PC-3 (cell line): ENCODE measurements at regions not wholly inside any gene's neighbourhood (a gene's known extent, or its start where the extent isn't known, plus 50 kb on each side); places are given as distances from the start of the nearest gene placed in this dataset.

Experiments used
- ATAC-seq: fragments of 200-7000 bp; cut with Tn5 transposase; 2 replicates; pipeline ENCODE4 v1.9.1; 2020; ENCODE audit warnings: mild to moderate bottlenecking, moderate library complexity
- BruUV-seq: library from RNA; stranded (reverse); fragments of 400-500 nt; replicated peaks from 2 replicates; lab custom pipeline; 2021; lab: Mats Ljungman, UMichigan
- CTCF ChIA-PET: fragments of 300-600 bp; sonication (Branson Sonifier 250); formaldehyde crosslinking; loops from one replicate; lab custom pipeline; 2022; ENCODE audit warnings: antibody characterized with exemption; lab: Charles Lee
- POLR2A ChIA-PET: fragments of 300-600 bp; sonication (Branson Sonifier 250); formaldehyde crosslinking; loops from one replicate; lab custom pipeline; 2022; ENCODE audit warnings: antibody characterized with exemption; ENCODE audit not compliant: unreplicated experiment; lab: Charles Lee
- DNase-seq: peaks from one replicate; pipeline ENCODE4 v3.0.0-alpha.2; 2015
- H2AFZ ChIP-seq: fragments of 300-600 bp; sonication (generic); 2 replicates; pipeline ENCODE4 v1.6.0; 2016; ENCODE audit warnings: antibody characterized with exemption, low read length
- H3F3A ChIP-seq: fragments of 300-600 bp; sonication (generic); one replicate; pipeline ENCODE4 v1.6.0; 2017; ENCODE audit warnings: antibody characterized with exemption, low read length, control low read depth, mild to moderate bottlenecking; ENCODE audit not compliant: unreplicated experiment
- H3K27ac ChIP-seq: fragments of 300-600 bp; sonication (generic); 2 replicates; pipeline ENCODE4 v1.5.1; 2016; ENCODE audit warnings: mild to moderate bottlenecking, low read length
- H3K27me3 ChIP-seq: fragments of 300-600 bp; sonication (generic); 2 replicates; pipeline ENCODE4 v1.6.1; 2016; ENCODE audit warnings: low read length, mixed read lengths
- H3K36me3 ChIP-seq: fragments of 300-600 bp; sonication (generic); 2 replicates; pipeline ENCODE4 v1.6.1; 2016; ENCODE audit warnings: low read depth, mixed run types, low read length, mixed read lengths
- H3K4me1 ChIP-seq: fragments of 300-600 bp; sonication (generic); 2 replicates; pipeline ENCODE4 v1.5.1; 2016; ENCODE audit warnings: low read length; ENCODE audit not compliant: insufficient read depth
- H3K4me2 ChIP-seq: fragments of 300-600 bp; sonication (generic); 2 replicates; pipeline ENCODE4 v1.6.0; 2016; ENCODE audit warnings: low read length
- H3K4me3 ChIP-seq: fragments of 300-600 bp; sonication (generic); 2 replicates; pipeline ENCODE4 v1.5.1; 2016; ENCODE audit warnings: mild to moderate bottlenecking, low read length, mixed read lengths
- H3K79me2 ChIP-seq: fragments of 300-600 bp; sonication (generic); 2 replicates; pipeline ENCODE4 v1.6.1; 2017; ENCODE audit warnings: low read length, mixed read lengths
- H3K9ac ChIP-seq: fragments of 300-600 bp; sonication (generic); 2 replicates; pipeline ENCODE4 v1.6.0; 2016; ENCODE audit warnings: mild to moderate bottlenecking, low read length
- H3K9me2 ChIP-seq: fragments of 300-600 bp; sonication (generic); replicated peaks from 2 replicates; pipeline ENCODE4 v1.6.1; 2016; ENCODE audit warnings: mixed run types, low read length, mixed read lengths
- H3K9me3 ChIP-seq: fragments of 300-600 bp; sonication (generic); 2 replicates; pipeline ENCODE4 v1.6.1; 2016; ENCODE audit warnings: low read length, mixed read lengths
- H4K20me1 ChIP-seq: fragments of 300-600 bp; sonication (generic); 2 replicates; pipeline ENCODE4 v1.6.1; 2016; ENCODE audit warnings: low read length, mixed read lengths
- EZH2 ChIP-seq: fragments of 300-600 bp; sonication (generic); IDR thresholded peaks from one replicate; pipeline ENCODE4 v1.6.1; 2017; ENCODE audit warnings: antibody characterized with exemption, mild to moderate bottlenecking, low read length; ENCODE audit not compliant: unreplicated experiment
- EZH2phosphoT487 ChIP-seq: fragments of 300-600 bp; sonication (generic); IDR thresholded peaks from 2 replicates; pipeline ENCODE4 v1.6.1; 2018; ENCODE audit warnings: mild to moderate bottlenecking, antibody characterized with exemption, low read length, borderline replicate concordance
- intact Hi-C: fragments of 100-400 bp; cut with micrococcal nuclease; formaldehyde crosslinking; loops from 2 replicates; pipeline ENCODE4 v1.9.0; 2023
- TF ChIP-seq, protein P1 (sequence below): fragments of 300-600 bp; sonication (generic); conservative IDR thresholded peaks from 2 replicates; pipeline ENCODE4 v1.5.1; 2017; ENCODE audit warnings: antibody characterized with exemption, low read depth, mild to moderate bottlenecking, low read length

- ATAC-seq (no peak), DNase-seq (no peak)
- H3K79me2 ChIP-seq = no peaks in the 10 kb centered on the region
- intact Hi-C loops = no loop called here
- no peaks in the 10 kb centered on the region for H4K20me1 ChIP-seq
- no peaks in the 10 kb centered on the region for H3K36me3 ChIP-seq
- no peak overlapping the region for H3K4me3 ChIP-seq
- H3K9me2 ChIP-seq = no peaks in the 10 kb centered on the region
- H3K4me2 ChIP-seq = no peak overlapping the region
- no peaks in the 10 kb centered on the region for H3K4me1 ChIP-seq
- H3K27me3 ChIP-seq = peaks cover 26% of the 10 kb centered on the region
- no TSS peak for BruUV-seq
- ChIA-PET CTCF (no interaction called here), POLR2A (no interaction called here)
- no peak overlapping the region for H2AFZ ChIP-seq
- H3K9me3 ChIP-seq = no peaks in the 10 kb centered on the region
- TF ChIP-seq, protein P1, sequence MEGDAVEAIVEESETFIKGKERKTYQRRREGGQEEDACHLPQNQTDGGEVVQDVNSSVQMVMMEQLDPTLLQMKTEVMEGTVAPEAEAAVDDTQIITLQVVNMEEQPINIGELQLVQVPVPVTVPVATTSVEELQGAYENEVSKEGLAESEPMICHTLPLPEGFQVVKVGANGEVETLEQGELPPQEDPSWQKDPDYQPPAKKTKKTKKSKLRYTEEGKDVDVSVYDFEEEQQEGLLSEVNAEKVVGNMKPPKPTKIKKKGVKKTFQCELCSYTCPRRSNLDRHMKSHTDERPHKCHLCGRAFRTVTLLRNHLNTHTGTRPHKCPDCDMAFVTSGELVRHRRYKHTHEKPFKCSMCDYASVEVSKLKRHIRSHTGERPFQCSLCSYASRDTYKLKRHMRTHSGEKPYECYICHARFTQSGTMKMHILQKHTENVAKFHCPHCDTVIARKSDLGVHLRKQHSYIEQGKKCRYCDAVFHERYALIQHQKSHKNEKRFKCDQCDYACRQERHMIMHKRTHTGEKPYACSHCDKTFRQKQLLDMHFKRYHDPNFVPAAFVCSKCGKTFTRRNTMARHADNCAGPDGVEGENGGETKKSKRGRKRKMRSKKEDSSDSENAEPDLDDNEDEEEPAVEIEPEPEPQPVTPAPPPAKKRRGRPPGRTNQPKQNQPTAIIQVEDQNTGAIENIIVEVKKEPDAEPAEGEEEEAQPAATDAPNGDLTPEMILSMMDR = no peak
- no peak overlapping the region for H3K27ac ChIP-seq
- H3F3A ChIP-seq = no peaks in the 10 kb centered on the region
- no peak overlapping the region for H3K9ac ChIP-seq
Measured at GRCh38 chrX:40501164-40501855, 79.5 kb upstream of the ATP6AP2 start.

DNA sequence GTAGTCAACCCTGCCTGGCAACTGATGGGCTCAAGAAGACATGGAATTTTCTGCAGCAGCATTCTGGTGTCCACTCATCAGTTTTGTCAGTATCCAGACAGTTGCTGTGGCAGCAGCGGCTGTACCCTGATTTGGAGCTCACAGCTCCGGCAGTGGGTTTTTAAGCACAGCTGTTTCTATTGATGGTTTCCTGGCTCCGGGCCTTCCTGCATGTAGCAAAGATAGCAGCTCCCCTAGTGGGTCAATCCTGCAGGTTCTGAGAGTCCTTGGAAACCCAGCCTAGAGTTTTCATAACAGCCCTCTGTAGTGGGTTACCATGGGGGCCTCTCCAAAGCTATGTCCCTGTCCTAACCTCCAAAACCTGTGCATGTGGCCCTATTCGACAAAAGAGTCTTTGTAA lies 84.0 kb upstream of the ATP6AP2 start:
- Histone ChIP-seq H2AFZ (no peak overlapping the region), H3K27ac (no peak overlapping the region), H4K20me1 (no peaks in the 10 kb centered on the region), H3K27me3 (peaks cover 16% of the 10 kb centered on the region; the same call in 1 of the 2 replicates), H3K9ac (no peak overlapping the region), H3K79me2 (no peaks in the 10 kb centered on the region), H3K4me1 (no peaks in the 10 kb centered on the region), H3K4me2 (no peak overlapping the region), H3K4me3 (no peak overlapping the region), H3K9me2 (no peaks in the 10 kb centered on the region), H3K9me3 (no peaks in the 10 kb centered on the region), H3F3A (no peaks in the 10 kb centered on the region), H3K36me3 (no peaks in the 10 kb centered on the region)
- ATAC-seq (no peak), DNase-seq (no peak)
- intact Hi-C loops = no loop called here
- ChIA-PET CTCF (no interaction called here), POLR2A (no interaction called here)
- TF ChIP-seq EZH2phosphoT487 = no peak
- TF ChIP-seq, protein P1 = 0 out of 2 replicates have a peak, but pooled peaks have one; percentile 14
- no TSS peak for BruUV-seq

GRCh38 chrX:40495659-40496058 lies 85.1 kb upstream of the ATP6AP2 start:
- no peaks in the 10 kb centered on the region for H3K9me2 ChIP-seq
- no peaks in the 10 kb centered on the region for H3K4me1 ChIP-seq
- POLR2A ChIA-PET = no interaction called here
- CTCF ChIA-PET = no interaction called here
- H3K9ac ChIP-seq = no peak overlapping the region
- intact Hi-C loops = no loop called here
- no peaks in the 10 kb centered on the region for H3K36me3 ChIP-seq
- no peak for DNase-seq
- H3K4me3 ChIP-seq = no peak overlapping the region
- peaks cover 18% of the 10 kb centered on the region; the same call in 1 of the 2 replicates for H3K27me3 ChIP-seq
- no peak for ATAC-seq
- H2AFZ ChIP-seq = no peak overlapping the region
- no peaks in the 10 kb centered on the region for H3F3A ChIP-seq
- no peak overlapping the region for H3K27ac ChIP-seq
- no peaks in the 10 kb centered on the region for H4K20me1 ChIP-seq
- no peak for TF ChIP-seq EZH2
- TF ChIP-seq, protein P1 = no peak
- TF ChIP-seq EZH2phosphoT487 = no peak
- H3K4me2 ChIP-seq = no peak overlapping the region
- H3K9me3 ChIP-seq = no peaks in the 10 kb centered on the region
- H3K79me2 ChIP-seq = no peaks in the 10 kb centered on the region
- no TSS peak for BruUV-seq
